Superior temporal gyrus (tissue), 1 donor: ENCODE measurements at regions not wholly inside any gene's neighbourhood (a gene's known extent, or its start where the extent isn't known, plus 50 kb on each side); places are given as distances from the start of the nearest gene placed in this dataset.
A peak's percentile ranks its signal among the peaks of the same experiment; 100 is the strongest.

Source experiments
- DNase-seq: peaks from one replicate; pipeline ENCODE4 v3.0.0-alpha.2; 2016; ENCODE audit errors: extremely low spot score

- no peak for DNase-seq
These were observed 104.3 kb upstream of the FRY start for GRCh38 chr13:31927219-31927653.

- DNase-seq: no peak
These were observed 102.4 kb upstream of the FRY start for GRCh38 chr13:31929031-31929770.

GRCh38 chr13:31930490-31930889 is 101.1 kb upstream of the FRY start:
- no peak for DNase-seq

GRCh38 chr13:31930901-31931522 is 100.6 kb upstream of the FRY start:
- no peak for DNase-seq

- DNase-seq: no peak
These were observed 94.1 kb upstream of the FRY start for GRCh38 chr13:31937436-31937835.

- peak; percentile 29 for DNase-seq
These were observed 91.5 kb upstream of the FRY start for GRCh38 chr13:31940076-31940475.

- DNase-seq: no peak
These were observed 88.0 kb upstream of the FRY start for GRCh38 chr13:31943591-31943990.

- no peak for DNase-seq
These were observed 87.1 kb upstream of the FRY start for GRCh38 chr13:31944262-31945160.

GRCh38 chr13:31945202-31945961 is 86.2 kb upstream of the FRY start:
- DNase-seq: peak; percentile 71

GRCh38 chr13:31946091-31946770 is 85.3 kb upstream of the FRY start:
- DNase-seq: no peak

GRCh38 chr13:31947105-31947504 is 84.5 kb upstream of the FRY start:
- DNase-seq: no peak

GRCh38 chr13:31947506-31947905 is 84.1 kb upstream of the FRY start:
- DNase-seq: no peak

- no peak for DNase-seq
These were observed 82.1 kb upstream of the FRY start for GRCh38 chr13:31949486-31949885.

- no peak for DNase-seq
These were observed 81.3 kb upstream of the FRY start for GRCh38 chr13:31950111-31950815.

GRCh38 chr13:31951215-31951678 is 80.3 kb upstream of the FRY start:
- DNase-seq: no peak

GRCh38 chr13:31952641-31953380 is 78.8 kb upstream of the FRY start:
- no peak for DNase-seq

- DNase-seq: no peak
These were observed 76.5 kb upstream of the FRY start for GRCh38 chr13:31955101-31955500.

GRCh38 chr13:31955741-31956140 is 75.8 kb upstream of the FRY start:
- DNase-seq: no peak

GRCh38 chr13:31956980-31957644 is 74.5 kb upstream of the FRY start:
- DNase-seq: no peak
